ENCODE measurements at regions not wholly inside any gene's neighbourhood (a gene's known extent, or its start where the extent isn't known, plus 50 kb on each side); places are given as distances from the start of the nearest gene placed in this dataset.

DNA sequence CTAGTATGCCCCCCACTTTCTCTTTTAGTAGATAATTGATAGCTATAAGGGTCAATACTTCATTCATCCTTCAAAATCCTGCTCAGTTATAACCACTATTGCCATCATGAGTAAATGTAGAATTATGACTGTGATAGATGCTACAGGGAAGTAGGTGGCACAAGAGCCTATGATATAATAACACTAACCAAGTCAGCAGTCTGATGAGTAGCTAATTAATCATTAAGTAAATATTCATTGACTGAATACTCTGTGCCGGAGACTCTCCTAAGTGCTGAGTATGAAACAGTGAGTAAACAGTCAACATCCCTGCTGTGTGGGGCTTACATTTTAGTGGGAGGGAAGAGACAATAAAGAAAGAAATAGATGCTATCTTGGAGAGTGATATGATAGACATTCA is 430.3 kb upstream of the ZNF462 start:
- DNase-seq (ENCODE audit: extremely low read depth, low read depth) = no peak
- TF ChIP-seq, protein P1, sequence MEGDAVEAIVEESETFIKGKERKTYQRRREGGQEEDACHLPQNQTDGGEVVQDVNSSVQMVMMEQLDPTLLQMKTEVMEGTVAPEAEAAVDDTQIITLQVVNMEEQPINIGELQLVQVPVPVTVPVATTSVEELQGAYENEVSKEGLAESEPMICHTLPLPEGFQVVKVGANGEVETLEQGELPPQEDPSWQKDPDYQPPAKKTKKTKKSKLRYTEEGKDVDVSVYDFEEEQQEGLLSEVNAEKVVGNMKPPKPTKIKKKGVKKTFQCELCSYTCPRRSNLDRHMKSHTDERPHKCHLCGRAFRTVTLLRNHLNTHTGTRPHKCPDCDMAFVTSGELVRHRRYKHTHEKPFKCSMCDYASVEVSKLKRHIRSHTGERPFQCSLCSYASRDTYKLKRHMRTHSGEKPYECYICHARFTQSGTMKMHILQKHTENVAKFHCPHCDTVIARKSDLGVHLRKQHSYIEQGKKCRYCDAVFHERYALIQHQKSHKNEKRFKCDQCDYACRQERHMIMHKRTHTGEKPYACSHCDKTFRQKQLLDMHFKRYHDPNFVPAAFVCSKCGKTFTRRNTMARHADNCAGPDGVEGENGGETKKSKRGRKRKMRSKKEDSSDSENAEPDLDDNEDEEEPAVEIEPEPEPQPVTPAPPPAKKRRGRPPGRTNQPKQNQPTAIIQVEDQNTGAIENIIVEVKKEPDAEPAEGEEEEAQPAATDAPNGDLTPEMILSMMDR (IDR thresholded peaks at IDR 0.05; ENCODE audit: low read depth, low read length) = no peak

DNA sequence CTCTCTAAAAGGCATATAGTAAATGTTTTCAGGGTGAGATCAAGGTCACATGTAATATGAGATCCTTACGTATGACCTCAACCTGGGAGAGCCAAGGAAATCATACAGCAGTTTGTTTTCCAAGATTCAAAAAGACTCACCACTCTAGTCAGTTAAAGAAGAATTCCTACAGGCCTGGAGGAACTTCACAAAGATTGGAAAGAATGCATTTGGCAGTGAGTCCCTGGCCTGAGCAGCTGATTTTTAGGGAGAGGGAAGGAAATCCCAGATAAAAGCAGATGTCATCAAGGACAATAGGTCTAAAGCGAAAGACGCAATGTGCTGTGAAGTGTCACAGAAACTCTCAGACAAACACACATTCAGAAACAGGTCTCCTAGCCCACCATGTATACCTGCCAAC is 424.0 kb upstream of the ZNF462 start:
- no peak for DNase-seq (ENCODE audit: extremely low read depth, low read depth)
- TF ChIP-seq, protein P1 (IDR thresholded peaks at IDR 0.05; ENCODE audit: low read depth, low read length) = no peak

DNA sequence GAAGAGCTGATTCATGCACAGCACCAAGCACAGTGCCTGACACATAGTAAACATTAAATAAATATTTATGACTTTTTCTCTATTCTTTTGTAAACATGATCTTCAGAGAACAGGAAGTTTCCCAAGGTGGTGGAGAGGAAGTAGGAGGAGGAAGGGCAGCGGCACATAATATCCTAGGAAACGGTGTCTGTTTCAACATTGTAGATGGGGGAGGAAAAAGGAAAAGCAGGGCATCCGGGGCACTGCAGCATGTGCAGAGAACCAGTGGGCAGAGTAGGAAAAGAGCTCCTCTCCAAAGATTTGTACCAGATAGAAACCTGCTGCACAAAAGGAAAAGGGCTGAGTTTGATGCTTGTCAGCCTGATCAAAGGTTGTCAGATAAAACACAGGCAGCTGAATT is 421.7 kb upstream of the ZNF462 start:
- DNase-seq (ENCODE audit: extremely low read depth, low read depth) = no peak
- TF ChIP-seq, protein P1 (IDR thresholded peaks at IDR 0.05; ENCODE audit: low read depth, low read length) = no peak

DNA sequence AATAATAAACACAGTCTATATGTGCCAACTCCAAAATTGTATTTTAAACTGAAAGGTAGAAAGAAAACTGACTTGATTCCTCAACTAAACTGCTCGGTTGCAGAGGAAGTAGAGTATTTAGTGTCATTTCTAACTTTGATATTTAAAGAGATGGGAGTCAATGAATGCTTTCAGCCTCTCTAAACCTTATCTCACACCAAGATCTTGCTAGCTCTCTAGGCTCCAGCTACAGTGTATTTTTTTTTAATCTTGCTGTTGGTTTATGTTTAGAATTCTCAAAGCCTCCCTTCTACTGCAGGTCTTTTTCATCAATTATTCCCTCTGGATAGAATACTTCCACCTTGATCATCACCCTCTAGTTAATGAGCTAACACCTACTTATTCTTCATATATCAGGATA is 419.4 kb upstream of the ZNF462 start:
- TF ChIP-seq, protein P1 (IDR thresholded peaks at IDR 0.05; ENCODE audit: low read depth, low read length) = no peak
- no peak for DNase-seq (ENCODE audit: extremely low read depth, low read depth)

DNA sequence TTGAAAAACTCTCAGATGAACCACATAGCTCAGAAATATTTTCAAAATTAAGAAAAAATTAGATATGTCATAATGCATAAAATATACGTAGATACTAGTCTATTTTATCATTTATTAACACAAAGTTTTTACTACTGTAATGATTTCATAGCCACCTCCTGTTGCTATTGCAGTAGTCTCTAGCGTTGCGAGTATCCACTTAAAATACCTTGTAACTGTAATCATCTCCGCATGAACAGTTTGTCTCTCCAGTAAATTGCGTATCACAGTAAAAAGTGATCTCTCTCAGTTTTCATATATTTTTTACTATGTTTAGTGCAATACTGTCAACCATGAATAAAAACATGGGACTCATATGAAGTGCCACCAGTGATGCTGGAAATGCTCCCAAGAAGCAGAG is 417.9 kb upstream of the ZNF462 start:
- DNase-seq (ENCODE audit: extremely low read depth, low read depth) = no peak
- TF ChIP-seq, protein P1 (IDR thresholded peaks at IDR 0.05; ENCODE audit: low read depth, low read length) = no peak

DNA sequence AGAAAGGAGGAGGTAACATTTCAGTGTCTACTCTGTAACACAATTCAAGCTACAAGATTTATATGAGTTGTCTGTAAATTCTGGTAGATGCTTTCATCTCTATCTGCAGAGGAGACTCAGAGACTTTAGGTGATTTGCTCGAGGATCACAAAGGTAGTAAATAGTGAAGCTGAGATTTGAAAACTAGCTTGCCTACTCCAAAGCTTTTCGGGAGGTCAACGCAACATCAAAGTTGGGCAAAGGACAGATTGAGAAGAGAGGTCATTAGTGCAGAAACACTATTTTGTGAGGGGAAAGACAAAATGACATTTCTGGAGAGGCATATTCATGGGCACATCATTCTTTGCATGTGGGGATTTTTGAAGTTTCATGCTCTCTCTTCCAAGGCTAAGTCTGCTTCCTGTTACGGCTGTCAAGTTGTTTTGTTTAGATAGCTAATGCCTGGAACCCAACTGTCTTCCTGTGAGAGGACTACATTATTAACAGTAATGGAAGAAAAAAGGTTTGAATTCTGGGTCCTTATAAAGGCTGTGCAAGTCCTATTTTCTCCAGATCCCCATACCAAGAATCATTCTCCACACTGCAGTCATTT is 413.5 kb upstream of the ZNF462 start:
- TF ChIP-seq, protein P1 (IDR thresholded peaks at IDR 0.05; ENCODE audit: low read depth, low read length) = no peak
- no peak for DNase-seq (ENCODE audit: extremely low read depth, low read depth)

DNA sequence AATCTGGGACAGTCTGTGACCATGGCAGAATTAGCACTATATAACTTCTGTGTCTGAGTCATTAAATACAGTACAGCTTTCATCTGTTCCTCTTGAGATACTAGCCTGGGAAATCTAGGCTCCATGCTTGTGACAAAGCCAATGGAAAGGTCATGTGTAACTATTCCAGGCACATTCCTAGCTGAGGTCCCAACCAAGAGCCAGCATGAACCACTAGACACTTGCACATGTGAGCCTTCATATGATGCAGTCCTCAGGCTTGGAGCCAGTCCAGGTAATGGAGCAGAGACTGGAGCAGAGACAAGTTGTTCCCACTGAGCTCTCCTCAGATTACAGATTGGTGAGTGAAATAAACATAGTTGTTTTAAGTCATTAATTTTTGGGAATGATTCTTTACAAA is 412.4 kb upstream of the ZNF462 start:
- DNase-seq (ENCODE audit: extremely low read depth, low read depth) = no peak

More for the DNA sequence above, 412.4 kb upstream of the ZNF462 start:
- TF ChIP-seq, protein P1 (IDR thresholded peaks at IDR 0.05; ENCODE audit: low read depth, low read length) = no peak
